Spleen (tissue), 7 donors: ENCODE measurements at regions not wholly inside any gene's neighbourhood (a gene's known extent, or its start where the extent isn't known, plus 50 kb on each side); places are given as distances from the start of the nearest gene placed in this dataset.

ENCODE experiments used
- POLR2A ChIP-seq, 3 donors: fragments of 450-650 bp; IDR thresholded peaks; one replicate each; pipeline ENCODE4 v1.5.1; 2017; ENCODE audit warnings: antibody characterized with exemption in 3 of 3, mild to moderate bottlenecking in 1 of 3
- POLR2AphosphoS5 ChIP-seq, 3 donors: sonication (generic); formaldehyde crosslinking; IDR thresholded peaks; one replicate each; pipeline ENCODE4 v1.5.1; 2017; ENCODE audit warnings: antibody characterized with exemption in 3 of 3
- TF ChIP-seq, protein P1 (sequence below), 11 experiments: fragments of 200-600 bp in 7 of 11; fragments of 450-650 bp in 4 of 11; sonication (generic) in 4 of 11; IDR thresholded peaks in 8 of 11; conservative IDR thresholded peaks in 3 of 11; 1 replicate in 7 of 11; 2 replicates in 4 of 11; pipeline versions ENCODE4 v1.4.0 to v1.8.0; 2016 to 2021; ENCODE audit warnings: antibody characterized with exemption in 11 of 11, inconsistent platforms in 4 of 11, mild to moderate bottlenecking in 1 of 11
- donor health status: DM: no; HTN: no; CAD: no; lungs with moderate emphysema.
- donor health status: DM: no; HTN: no; CAD: no.
- donor health status: DM: no; HTN: no; CAD: no.

DNA sequence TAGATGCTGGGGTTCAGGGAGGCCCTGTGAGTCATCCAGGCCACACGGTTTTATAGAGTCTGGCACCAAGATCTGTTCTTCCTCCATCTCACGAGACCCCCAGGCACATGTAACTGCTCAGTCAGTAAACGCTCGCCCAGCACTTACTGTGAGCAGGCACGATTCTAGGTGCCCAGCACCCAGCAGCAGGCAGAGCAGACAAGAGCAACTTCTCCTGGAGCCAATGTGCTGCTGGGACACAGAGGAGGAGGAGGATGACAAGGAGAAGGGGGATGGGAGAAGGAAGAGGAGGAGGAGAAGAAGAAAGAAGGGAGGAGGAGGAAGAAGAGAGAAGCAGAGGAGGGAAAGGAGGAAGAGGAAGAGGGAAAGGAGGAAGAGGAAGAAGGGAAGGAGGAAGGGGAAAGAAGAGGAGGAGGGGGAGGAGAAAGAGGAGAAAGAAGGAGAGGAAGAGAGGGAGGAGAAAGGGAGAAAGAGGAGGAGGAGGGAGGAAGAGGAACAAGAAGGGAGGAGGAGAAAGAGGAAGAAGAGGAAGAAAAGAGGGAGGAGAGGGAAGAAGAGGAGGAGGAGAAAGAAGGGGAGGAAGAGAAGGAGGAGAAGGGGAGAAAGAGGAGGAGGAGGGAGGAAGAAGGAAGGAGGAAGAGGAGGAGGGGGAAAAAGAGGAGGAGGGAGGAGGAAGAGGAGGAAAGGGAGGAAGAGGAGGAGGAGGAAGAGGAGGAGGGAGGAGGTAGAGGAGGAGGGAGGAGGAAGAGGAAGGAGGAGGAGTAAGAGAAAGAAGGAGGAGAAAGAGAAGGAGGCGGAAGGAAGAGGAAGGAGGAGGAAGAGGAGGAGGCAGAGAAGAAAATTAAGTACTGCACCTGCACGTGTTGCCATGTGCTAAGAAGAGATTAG, 77.6 kb upstream of the RTL6 start:
- TF ChIP-seq, protein P1, sequence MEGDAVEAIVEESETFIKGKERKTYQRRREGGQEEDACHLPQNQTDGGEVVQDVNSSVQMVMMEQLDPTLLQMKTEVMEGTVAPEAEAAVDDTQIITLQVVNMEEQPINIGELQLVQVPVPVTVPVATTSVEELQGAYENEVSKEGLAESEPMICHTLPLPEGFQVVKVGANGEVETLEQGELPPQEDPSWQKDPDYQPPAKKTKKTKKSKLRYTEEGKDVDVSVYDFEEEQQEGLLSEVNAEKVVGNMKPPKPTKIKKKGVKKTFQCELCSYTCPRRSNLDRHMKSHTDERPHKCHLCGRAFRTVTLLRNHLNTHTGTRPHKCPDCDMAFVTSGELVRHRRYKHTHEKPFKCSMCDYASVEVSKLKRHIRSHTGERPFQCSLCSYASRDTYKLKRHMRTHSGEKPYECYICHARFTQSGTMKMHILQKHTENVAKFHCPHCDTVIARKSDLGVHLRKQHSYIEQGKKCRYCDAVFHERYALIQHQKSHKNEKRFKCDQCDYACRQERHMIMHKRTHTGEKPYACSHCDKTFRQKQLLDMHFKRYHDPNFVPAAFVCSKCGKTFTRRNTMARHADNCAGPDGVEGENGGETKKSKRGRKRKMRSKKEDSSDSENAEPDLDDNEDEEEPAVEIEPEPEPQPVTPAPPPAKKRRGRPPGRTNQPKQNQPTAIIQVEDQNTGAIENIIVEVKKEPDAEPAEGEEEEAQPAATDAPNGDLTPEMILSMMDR (IDR thresholded peaks at IDR 0.05 in 8 of 11, conservative IDR thresholded peaks at IDR 0.05 in 3 of 11): no peak
- no peak for TF ChIP-seq POLR2A (IDR thresholded peaks at IDR 0.05)
- no peak for TF ChIP-seq POLR2AphosphoS5 (IDR thresholded peaks at IDR 0.05)
